Endodermal cell (in vitro differentiated cells): ENCODE measurements at regions not wholly inside any gene's neighbourhood (a gene's known extent, or its start where the extent isn't known, plus 50 kb on each side); places are given as distances from the start of the nearest gene placed in this dataset.

Experiments
- DNase-seq: peaks from one replicate; pipeline ENCODE4 v3.0.0-alpha.2; 2017
- H3K27ac ChIP-seq: 2 replicates; pipeline ENCODE4 v1.5.1; 2013; ENCODE audit warnings: mild to moderate bottlenecking, low read depth, low read length, moderate library complexity
- H3K27me3 ChIP-seq: 2 replicates; pipeline ENCODE4 v1.6.1; 2013; ENCODE audit warnings: mild to moderate bottlenecking, low read length, moderate library complexity; ENCODE audit not compliant: insufficient read depth, control insufficient read depth, poor library complexity, severe bottlenecking
- H3K36me3 ChIP-seq: 2 replicates; pipeline ENCODE4 v1.7.0; 2013; ENCODE audit warnings: mild to moderate bottlenecking, low read length, moderate library complexity; ENCODE audit not compliant: control insufficient read depth, insufficient read depth
- H3K4me1 ChIP-seq: one replicate; pipeline ENCODE4 v1.7.0; 2013; ENCODE audit warnings: low read length; ENCODE audit not compliant: control insufficient read depth, insufficient read depth
- H3K4me3 ChIP-seq: 2 replicates; pipeline ENCODE4 v1.5.1; 2013; ENCODE audit warnings: mild to moderate bottlenecking, low read length, moderate library complexity
- H3K9ac ChIP-seq: 2 replicates; pipeline ENCODE4 v1.6.1; 2013; ENCODE audit warnings: mild to moderate bottlenecking, low read length, moderate library complexity; ENCODE audit not compliant: poor library complexity, severe bottlenecking; ENCODE audit errors: extremely low read depth
- H3K9me3 ChIP-seq: 2 replicates; pipeline ENCODE4 v1.6.1; 2013; ENCODE audit warnings: mild to moderate bottlenecking, low read length, moderate library complexity; ENCODE audit not compliant: control insufficient read depth
- H3K27ac Mint-ChIP-seq: 2 replicates; pipeline ENCODE4 v1.8.0; 2020; ENCODE audit warnings: mixed read lengths
- H3K27me3 Mint-ChIP-seq: 2 replicates; pipeline ENCODE4 v1.8.0; 2021; ENCODE audit warnings: mild to moderate bottlenecking, mixed read lengths; ENCODE audit not compliant: insufficient read depth
- H3K36me3 Mint-ChIP-seq: 2 replicates; pipeline ENCODE4 v1.8.0; 2020; ENCODE audit warnings: low read depth, mixed read lengths
- H3K4me1 Mint-ChIP-seq: 2 replicates; pipeline ENCODE4 v1.8.0; 2020; ENCODE audit warnings: mixed read lengths
- H3K4me3 Mint-ChIP-seq: 2 replicates; pipeline ENCODE4 v1.8.0; 2020; ENCODE audit warnings: mild to moderate bottlenecking, moderate library complexity, mixed read lengths
- H3K9me3 Mint-ChIP-seq: 2 replicates; pipeline ENCODE4 v1.8.0; 2020; ENCODE audit warnings: mild to moderate bottlenecking, mixed read lengths
- CTCF ChIP-seq: fragments of 200-600 bp; sonication (generic); conservative IDR thresholded peaks from 2 replicates; pipeline ENCODE4 v1.5.0; 2021; ENCODE audit warnings: antibody characterized with exemption, mild to moderate bottlenecking
- WGBS, 2 experiments: methylation state at CpG; one replicate each; pipeline versions ENCODE4 v1.1.5 to v1.1.7; 2013; ENCODE audit warnings: missing lambda C conversion rate in 2 of 2, mixed read lengths in 1 of 2; ENCODE audit not compliant: insufficient coverage in 1 of 2, insufficient read length in 1 of 2; 5-methylcytosine and 5-hydroxymethylcytosine counted together

GRCh38 chr18:23077493-23078256 is 57.6 kb upstream of the CABLES1 start:
- 93 to 95% methylated on average over 4 to 6 of the region's 6 CpGs for WGBS, 2 experiments
- Mint-ChIP-seq H3K4me3 (no peak overlapping the region), H3K36me3 (no peaks in the 10 kb centered on the region), H3K27me3 (no peaks in the 10 kb centered on the region), H3K4me1 (no peaks in the 10 kb centered on the region), H3K9me3 (no peaks in the 10 kb centered on the region), H3K27ac (no peak overlapping the region)
- H3K27ac ChIP-seq, result no peak overlapping the region
- H3K9me3 ChIP-seq, result no peaks in the 10 kb centered on the region
- no peak overlapping the region for H3K9ac ChIP-seq
- H3K36me3 ChIP-seq, result no peaks in the 10 kb centered on the region
- TF ChIP-seq CTCF, result peak; percentile 65
- H3K4me3 ChIP-seq, result no peak overlapping the region
- no peaks in the 10 kb centered on the region for H3K4me1 ChIP-seq
- DNase-seq, result peak; percentile 64
- no peaks in the 10 kb centered on the region for H3K27me3 ChIP-seq

GRCh38 chr18:23085066-23085465 is 50.2 kb upstream of the CABLES1 start:
- DNase-seq, result no peak
- 53 to 62% methylated on average over 3 to 5 of the region's 5 CpGs for WGBS, 2 experiments
- Histone ChIP-seq H3K27me3 (no peaks in the 10 kb centered on the region), H3K9ac (no peak overlapping the region), H3K4me3 (no peak overlapping the region), H3K4me1 (no peaks in the 10 kb centered on the region), H3K27ac (no peak overlapping the region), H3K36me3 (no peaks in the 10 kb centered on the region), H3K9me3 (no peaks in the 10 kb centered on the region)
- H3K27me3 Mint-ChIP-seq, result no peaks in the 10 kb centered on the region
- H3K27ac Mint-ChIP-seq, result no peak overlapping the region
- peaks cover 7% of the 10 kb centered on the region for H3K4me1 Mint-ChIP-seq
- no peak for TF ChIP-seq CTCF
- no peaks in the 10 kb centered on the region for H3K9me3 Mint-ChIP-seq
- H3K4me3 Mint-ChIP-seq, result no peak overlapping the region
- no peaks in the 10 kb centered on the region for H3K36me3 Mint-ChIP-seq
